GM21526 (cell line): ENCODE measurements at regions not wholly inside any gene's neighbourhood (a gene's known extent, or its start where the extent isn't known, plus 50 kb on each side); places are given as distances from the start of the nearest gene placed in this dataset.
"Not testable (repeated sequence)": the region's sequence is repeated elsewhere in the genome, so short reads cannot be mapped to it uniquely, and the experiment has no call there.

ENCODE experiments used
- ATAC-seq: cut with Tn5 transposase; IDR thresholded peaks from one replicate; pipeline ENCODE4 v1.9.1; 2021; ENCODE audit warnings: moderate library complexity; ENCODE audit not compliant: unreplicated experiment, low FRiP score

DNA sequence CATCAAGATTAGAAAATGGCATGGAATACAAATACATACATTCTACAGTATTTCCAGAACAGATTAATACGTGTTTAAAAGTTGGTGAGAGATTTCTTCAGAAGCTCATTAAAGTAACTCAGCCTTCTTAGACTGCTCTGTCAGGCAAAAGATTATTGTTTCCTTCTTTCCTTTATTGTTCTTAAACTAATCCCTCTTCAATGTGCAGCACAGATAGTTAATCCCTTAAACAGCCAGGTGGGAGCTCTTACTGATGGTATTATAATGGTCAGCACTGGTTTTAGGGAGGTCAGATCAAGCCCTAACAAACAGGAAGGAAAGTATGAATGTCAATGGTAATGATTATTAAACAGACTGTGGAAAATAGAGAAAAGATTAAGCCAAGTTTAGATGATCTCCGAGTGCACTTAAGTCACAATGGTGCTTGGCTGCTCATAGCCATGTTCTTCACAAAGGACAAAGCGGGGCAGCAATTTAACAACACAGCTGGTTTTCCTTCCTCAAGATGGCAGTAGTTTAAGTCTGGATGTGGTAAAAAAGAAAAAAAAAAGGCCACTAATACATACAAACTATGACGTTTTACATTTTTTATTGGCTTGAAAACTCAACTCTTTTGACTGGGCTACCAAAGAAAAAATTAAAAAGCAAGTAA is 992.6 kb downstream of the PCDH9 start:
- ATAC-seq = no peak

DNA sequence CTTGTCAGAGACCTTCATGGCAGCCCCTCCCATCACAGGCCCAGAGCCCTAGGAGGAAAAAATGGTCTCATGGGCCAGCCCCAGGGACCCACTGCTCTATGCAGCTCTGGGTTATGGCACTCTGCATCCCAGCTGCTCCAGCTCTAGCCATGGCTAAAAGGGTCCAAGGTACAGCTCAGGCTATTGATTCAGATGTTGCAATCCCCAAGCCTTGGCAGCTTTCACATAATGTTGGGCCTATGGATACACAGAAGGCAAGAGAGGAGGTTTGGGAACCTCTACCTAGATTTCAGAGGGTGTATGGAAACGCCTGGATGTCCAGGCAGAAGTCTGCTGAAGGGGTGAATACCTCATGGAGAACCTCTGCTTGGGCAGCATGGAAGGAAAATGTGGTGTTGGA is 996.0 kb downstream of the PCDH9 start:
- ATAC-seq = no peak

DNA sequence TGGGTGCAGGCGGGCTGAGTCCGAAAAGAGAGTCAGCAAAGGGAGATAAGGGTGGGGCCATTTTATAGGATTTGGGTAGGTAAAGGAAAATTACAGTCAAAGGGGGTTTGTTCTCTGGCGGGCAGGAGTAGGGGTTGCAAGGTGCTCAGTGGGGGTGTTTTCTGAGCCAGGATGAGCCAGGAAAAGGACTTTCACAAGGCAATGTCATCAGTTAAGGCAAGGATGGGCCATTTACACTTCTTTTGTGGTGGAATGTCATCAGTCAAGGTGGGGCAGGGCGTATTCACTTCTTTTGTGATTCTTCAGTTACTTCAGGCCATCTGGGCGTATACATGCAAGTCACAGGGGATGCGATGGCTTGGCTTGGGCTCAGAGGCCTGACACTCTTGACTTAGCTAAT is 998.2 kb downstream of the PCDH9 start:
- not testable (repeated sequence) for ATAC-seq

DNA sequence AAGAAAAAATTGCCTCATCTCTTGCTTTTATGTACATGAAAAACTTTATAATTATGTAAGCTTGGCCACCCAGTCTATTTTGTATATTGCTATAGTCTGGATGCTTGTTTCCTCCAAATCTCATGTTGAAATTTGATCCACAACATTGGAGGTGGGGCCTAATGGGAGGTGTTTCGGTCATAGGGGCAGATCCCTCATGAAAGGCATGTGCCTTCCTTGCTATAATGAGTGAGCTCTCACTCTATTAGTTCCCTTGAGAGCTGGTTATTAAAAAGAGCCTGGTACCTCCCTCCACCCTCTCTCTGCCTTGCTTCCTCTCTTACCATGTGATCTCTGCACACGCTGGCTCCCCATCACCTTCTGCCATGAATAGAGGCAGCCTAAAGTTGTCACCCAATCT is 1005.1 kb downstream of the PCDH9 start:
- ATAC-seq = no peak

DNA sequence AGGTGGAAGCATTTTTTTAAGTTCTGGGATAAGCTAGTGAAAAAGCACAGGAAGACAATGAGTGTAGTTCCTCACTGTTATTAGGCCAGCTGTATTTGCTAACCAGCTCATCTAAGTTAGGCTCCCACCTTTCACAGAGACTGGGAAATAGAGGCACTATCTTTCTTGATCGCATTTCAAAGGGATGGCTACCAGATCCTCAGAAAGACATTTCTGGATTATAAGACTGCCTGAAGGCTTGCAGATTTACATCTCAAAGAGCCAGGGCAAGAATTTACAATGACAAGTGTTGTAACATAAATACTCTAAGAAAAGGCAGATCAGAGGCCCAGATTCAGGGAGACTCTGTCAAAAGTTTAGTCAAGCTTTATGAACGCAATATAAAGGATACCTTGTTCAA is 1005.5 kb downstream of the PCDH9 start:
- ATAC-seq = no peak

DNA sequence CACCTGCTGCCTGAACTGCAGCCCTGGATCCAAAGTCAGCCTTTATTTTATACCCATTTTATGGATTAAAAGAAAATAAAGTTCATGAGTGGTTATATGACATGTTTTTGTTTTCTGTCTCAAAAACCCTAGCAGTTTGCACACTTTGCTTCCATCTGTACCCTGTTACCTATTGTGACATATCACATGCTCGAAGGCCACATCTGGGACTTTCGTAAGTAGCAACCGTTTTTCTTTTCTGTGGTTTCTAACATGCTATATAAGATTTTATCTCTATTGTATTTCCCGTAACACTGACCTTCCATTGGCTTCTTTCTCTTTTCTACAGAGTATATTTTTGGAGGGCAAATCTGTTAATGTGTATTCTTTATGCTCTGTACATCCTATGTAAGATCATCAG is 1007.2 kb downstream of the PCDH9 start:
- peak; percentile 82 for ATAC-seq

DNA sequence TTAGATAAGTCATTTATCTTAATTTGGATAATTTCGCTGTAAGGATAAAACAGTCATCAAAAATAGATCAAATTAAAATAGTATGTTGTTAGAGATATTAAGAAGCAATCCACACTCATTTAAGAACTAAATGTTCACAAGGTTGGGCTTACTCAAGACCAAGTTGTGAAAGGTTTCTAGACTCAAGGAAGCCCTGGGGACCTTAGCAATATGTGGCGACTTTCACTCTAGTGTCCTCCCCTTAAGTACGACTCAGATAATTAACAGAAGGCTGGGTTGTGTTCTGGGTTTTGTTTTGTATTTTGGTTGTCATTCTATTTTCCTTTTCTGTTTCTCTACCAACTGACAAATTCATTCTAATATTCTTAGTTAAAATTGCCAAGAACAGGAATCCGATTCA is 1008.0 kb downstream of the PCDH9 start:
- ATAC-seq = no peak

DNA sequence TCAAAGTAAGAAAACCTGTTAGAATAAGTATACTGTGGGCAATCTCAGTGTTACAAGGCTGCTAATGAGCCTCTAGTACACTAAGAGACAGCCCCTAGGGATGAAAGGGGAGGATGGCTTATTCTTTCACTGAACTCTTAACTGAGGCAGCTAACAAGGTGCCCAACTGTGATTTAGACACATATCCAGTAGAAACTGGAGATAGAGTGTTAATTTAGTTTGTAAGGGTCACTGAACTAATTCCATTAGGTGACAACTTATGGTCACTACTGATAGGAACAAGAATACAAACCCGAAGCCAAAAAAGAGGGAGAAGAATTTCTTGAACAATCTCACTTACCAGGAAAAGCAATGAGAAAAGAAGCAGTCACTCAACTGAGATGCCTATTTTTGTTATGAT is 1010.6 kb downstream of the PCDH9 start:
- ATAC-seq = no peak

DNA sequence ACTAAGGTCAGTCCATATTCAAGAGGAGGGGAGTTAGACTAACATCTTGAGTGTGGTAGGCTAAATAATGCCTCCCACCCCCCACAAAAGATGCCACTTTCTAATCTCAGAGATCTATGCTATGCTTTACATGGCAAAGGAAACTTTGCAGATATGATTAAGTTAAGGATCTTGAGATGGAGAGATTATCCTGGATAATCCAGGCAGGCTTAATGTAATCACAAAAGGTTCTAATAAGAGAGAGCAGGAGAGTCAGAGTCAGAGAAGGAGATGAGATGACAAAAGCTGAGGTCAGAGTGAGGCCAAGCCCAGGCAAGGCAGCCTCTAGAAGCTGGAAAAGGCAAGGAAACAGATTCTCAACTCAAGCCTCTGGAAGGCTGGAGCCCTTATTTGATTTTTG is 1011.6 kb downstream of the PCDH9 start:
- no peak for ATAC-seq

DNA sequence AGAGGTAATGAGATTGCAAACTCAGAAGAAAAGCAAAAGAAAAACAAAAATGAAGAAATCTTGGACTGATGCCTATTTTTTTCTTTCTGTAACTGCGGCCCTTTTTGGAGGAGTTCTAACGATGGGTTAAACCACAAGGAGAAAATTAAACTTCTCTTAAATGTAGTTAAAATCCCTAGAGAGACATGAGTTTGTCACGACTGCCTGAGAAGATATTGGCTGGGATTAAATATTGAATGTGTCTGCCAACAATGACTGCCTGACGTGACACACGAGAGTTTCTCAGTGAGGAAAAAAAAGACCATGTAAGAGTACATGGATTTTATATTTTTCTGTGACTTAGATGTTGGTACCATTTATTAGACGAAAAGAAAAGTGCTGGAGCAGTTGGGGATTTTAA is 1013.4 kb downstream of the PCDH9 start:
- ATAC-seq = no peak

DNA sequence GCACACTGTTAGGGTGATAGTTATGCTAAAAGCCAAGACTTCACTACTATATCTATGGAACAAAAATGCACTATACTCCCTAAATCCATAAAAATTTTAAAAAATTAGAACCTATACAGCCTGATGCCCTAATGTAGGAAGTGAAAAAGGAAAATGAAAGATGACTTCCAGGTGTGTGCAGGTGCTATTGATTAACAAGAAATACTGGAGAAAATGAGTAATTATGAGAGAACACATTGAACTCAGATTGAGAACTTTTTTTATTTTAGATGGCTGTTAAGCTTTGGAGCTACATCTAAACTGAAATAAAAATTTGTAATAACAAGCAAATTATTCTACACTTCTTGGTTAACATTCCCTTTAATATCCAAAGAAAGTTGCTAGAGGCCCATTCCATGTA is 1015.7 kb downstream of the PCDH9 start:
- no peak for ATAC-seq

DNA sequence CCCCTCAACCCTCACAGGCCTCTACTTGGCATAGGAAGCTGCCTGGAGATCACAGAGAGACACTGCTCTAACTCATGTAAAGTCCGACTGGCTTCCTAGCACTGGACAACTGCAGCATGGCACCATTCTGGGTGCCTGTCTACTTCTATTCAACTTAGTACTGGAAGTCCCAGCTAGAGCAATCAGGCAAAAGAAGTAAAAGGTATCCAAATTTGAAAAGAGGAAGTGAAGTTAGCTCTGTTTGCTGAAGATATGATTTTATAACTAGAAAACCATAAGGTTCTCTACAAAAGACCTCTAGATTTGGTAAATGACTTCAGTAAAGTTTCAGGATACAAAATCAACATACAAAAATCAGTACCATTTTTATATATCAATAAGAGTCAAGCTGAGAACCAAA is 1017.6 kb downstream of the PCDH9 start:
- ATAC-seq = peak; percentile 68

DNA sequence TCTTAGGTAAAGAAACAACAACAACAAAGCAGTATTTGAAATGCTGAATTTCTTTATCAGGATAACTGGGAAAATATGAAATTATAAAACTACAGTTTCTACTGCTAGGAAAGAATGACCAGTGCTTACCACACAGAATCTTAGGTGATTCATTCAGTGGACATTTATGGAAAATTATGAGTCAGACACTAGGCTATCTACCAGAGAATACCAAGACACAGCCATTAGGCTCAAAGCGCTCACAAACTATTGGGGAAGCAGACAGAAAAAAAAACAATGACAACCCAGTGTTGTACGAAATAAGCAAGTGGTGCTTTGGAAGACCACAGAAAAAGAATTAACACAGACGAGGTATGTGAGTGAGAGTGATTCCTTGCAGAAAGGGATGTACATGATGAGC is 1019.5 kb downstream of the PCDH9 start:
- no peak for ATAC-seq

DNA sequence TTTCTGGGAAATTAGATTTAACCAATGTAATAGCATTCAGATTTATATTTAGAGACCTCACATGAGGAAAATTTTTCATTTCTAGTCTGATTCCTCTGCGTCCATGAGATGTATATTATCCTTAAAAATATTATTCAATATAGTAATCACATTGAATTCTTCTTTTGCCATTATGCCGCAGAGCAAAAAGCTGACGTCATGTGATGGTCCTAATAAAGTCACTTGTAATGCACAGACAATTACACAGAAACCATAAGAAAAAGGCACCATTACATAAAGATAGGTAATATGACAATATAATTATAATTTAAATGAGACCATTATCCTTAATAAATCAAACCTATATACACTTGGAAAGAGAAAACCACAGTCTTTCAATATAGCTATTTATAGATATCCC is 1021.5 kb downstream of the PCDH9 start:
- no peak for ATAC-seq

DNA sequence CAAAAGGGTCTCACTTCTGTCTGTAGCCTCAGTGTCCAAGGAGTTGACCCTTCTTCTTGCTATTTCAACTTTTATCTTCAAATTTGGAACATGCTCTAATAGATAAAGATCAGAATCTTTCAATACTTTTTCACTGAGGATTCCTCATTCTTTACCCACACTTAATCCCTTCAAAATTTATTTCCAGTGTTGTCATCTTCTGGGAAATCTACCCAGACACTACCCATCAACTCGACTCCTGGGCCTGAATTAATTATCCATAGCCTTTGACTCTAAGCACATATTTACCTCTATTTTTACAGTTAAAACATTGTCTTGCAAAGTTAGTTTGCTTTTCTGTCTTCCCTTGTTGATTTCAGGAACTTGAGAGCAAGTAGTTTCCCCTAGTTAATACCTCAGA is 1022.5 kb downstream of the PCDH9 start:
- ATAC-seq = no peak

DNA sequence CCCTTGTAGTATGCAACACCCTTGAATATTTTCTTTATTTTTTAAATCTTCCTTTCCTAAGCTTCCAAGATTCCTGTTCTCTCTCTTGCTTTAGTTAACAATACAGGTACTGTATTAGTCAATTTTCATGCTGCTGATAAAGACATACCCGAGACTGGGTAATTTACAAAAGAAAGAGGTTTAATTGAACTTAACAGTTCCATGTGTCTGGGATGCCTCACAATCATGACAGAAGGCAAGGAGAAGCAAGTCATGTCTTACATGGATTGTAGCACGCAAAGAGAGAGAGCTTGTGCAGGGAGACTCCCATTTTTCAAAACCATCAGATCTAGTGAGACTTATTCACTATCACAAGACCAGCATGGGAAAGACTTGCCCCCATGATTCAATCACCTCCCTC is 1024.3 kb downstream of the PCDH9 start:
- ATAC-seq = no peak

DNA sequence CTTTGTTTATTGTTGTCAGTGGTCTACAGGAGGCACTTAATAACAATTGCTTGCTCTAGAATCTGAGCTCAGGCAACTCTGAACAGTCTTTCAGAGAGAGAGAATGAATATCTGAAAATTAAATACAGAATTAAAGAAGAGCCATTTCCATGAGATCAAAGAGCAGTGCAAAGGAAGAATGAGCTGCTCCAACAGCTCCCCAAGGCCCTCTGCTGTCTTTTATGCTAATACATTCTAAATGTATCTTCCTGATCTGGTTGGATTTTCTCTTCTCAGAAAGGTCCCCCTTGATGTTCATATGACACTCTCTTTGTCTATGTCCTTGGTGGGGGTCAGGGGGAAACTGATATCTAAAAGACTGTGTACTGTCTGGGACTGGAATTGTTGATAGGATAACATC is 1029.6 kb downstream of the PCDH9 start:
- no peak for ATAC-seq

DNA sequence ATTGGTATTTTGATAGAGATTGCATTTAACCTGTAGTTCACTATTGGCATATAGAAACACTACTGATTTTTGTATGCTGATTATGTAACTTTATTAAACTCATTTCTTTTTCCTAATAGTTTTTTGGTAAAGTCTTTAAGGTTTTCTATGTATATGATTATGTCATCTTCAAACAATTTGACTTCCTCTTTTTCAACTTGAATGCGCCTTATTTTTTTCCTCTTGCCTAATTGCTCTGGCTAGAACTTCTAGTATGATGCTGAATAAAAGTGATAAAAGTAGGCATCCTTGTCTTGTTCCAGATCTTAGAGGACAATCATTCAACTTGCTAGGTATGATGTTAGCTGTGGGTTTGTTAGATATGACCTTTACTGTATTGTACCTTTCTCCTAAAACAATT is 1034.9 kb downstream of the PCDH9 start:
- no peak for ATAC-seq

DNA sequence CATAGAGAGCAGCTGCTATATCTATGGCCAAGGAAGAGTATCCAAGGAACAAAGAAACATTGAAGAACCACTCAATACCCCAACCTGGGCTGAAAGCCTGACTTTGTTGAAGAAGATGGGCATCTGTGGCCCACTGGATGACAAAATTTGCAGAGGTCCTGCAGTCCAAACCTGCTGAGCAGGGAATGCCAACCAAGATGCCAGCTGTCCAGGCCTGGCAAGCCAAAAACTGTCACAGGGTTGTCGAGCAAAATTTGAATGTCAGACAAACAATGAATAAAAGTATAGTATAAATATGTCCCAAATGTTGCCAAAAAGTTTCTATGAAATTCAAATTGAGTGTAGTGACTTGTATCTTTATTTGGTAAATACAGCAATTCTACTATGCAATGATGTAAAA is 1040.2 kb downstream of the PCDH9 start:
- no peak for ATAC-seq

DNA sequence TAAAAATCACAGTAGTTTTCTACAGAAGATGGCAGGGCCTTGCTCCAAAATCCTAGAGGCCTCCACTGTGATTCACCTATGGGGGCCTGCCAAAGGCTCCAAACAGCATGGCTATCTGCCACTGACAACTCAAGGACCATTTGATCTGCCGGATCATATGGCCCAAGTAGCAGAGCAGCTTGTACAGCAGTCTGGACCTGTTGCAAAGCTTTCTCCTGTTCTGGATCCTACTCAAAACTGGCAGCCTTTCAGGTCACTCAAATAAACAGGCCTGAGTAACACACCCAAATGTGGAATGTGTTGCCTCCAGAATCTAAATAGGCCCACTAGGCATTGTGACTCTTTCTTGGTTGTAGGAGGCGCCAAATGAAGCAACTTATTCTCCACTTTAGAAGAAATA is 1049.3 kb downstream of the PCDH9 start:
- no peak for ATAC-seq

DNA sequence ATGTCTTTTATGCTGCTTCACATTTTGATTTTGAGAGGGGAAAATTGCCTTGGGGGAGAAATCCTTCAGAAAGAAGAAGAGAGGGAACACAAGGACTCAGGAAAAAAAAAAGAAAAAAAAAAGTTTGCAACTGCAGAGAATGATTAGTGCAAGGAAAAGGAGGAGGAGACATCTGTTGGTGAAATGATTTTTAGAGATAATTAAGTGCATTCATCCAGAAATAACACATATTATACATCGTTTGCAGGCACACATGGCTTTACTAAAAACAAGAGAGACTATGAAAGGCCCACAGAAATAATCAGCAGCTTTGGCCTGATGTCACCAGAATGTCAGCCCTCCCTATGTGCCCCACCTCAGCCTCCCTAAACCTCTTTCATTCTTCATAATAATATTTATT is 1058.2 kb downstream of the PCDH9 start:
- no peak for ATAC-seq

DNA sequence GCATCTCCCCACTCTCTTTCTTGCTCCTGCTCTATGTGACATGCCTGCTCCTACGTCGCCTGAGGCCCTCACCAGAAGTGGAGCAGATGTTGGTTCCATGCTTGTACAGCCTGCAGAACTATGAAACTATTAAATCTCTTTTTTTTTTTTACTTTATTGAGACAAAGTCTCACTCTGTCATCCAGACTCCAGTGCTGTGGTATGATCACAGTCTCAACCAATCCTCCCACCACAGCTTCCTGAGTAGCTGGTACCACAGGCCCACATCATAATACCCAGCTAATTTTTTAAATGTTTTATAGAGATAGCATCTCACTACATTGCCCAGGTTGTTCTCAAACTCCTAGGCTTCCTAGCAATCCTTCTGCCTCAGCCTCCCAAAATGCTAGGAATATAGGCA is 1067.7 kb downstream of the PCDH9 start:
- ATAC-seq = no peak

DNA sequence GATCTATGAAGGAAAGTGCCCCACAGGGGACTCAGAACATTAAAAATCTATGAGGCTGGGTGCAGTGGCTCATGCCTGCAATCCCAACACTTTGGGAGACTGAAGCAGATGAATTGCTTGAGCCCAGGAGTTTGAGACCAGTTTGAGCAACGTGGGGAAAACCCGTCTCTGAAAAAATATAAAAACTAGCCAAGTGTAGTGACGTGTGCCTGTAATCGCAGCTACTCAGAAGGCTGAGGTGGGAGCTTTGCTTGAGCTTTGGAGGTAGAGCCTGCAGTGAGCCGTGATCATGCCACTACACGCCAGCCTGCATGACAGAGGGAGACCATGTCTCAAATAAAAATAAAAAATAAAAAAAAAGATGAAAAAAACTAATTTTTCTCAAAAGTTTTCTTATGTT is 1070.6 kb downstream of the PCDH9 start:
- ATAC-seq = peak; percentile 67
